Glutamatergic neuron (in vitro differentiated cells): ENCODE measurements at regions not wholly inside any gene's neighbourhood (a gene's known extent, or its start where the extent isn't known, plus 50 kb on each side); places are given as distances from the start of the nearest gene placed in this dataset.
A peak's percentile ranks its signal among the peaks of the same experiment; 100 is the strongest.

ENCODE experiments used
- DNase-seq: peaks from one replicate; pipeline ENCODE4 v3.0.0; 2022
- H3K27ac Mint-ChIP-seq: one replicate; pipeline ENCODE4 v1.8.0; 2020; ENCODE audit warnings: mild to moderate bottlenecking, mixed read lengths, inconsistent platforms; ENCODE audit not compliant: unreplicated experiment
- H3K27me3 Mint-ChIP-seq: one replicate; pipeline ENCODE4 v1.8.0; 2020; ENCODE audit warnings: mild to moderate bottlenecking, moderate library complexity, mixed read lengths, inconsistent platforms; ENCODE audit not compliant: unreplicated experiment
- H3K36me3 Mint-ChIP-seq: one replicate; pipeline ENCODE4 v1.8.0; 2020; ENCODE audit warnings: mild to moderate bottlenecking, mixed read lengths, inconsistent platforms; ENCODE audit not compliant: unreplicated experiment
- H3K4me1 Mint-ChIP-seq: one replicate; pipeline ENCODE4 v1.8.0; 2020; ENCODE audit warnings: mild to moderate bottlenecking, low read depth, mixed read lengths, inconsistent platforms; ENCODE audit not compliant: unreplicated experiment
- H3K4me3 Mint-ChIP-seq: one replicate; pipeline ENCODE4 v1.8.0; 2020; ENCODE audit warnings: mild to moderate bottlenecking, mixed read lengths, inconsistent platforms; ENCODE audit not compliant: unreplicated experiment
- H3K9me3 Mint-ChIP-seq: one replicate; pipeline ENCODE4 v1.8.0; 2020; ENCODE audit warnings: mild to moderate bottlenecking, moderate library complexity, mixed read lengths, inconsistent platforms; ENCODE audit not compliant: unreplicated experiment
- CTCF ChIP-seq: fragments of 200-600 bp; sonication (generic); IDR thresholded peaks from one replicate; pipeline ENCODE4 v1.5.0; 2021; ENCODE audit not compliant: partially characterized antibody, unreplicated experiment

- H3K9me3 Mint-ChIP-seq: no peaks in the 10 kb centered on the region
- DNase-seq: no peak
- H3K36me3 Mint-ChIP-seq: no peaks in the 10 kb centered on the region
- H3K4me3 Mint-ChIP-seq: no peak overlapping the region
- no peak overlapping the region for H3K27ac Mint-ChIP-seq
- no peaks in the 10 kb centered on the region for H3K4me1 Mint-ChIP-seq
- no peak for TF ChIP-seq CTCF
- no peaks in the 10 kb centered on the region for H3K27me3 Mint-ChIP-seq
Measured at GRCh38 chr1:57633056-57633455, 209.2 kb upstream of the DAB1 start.

GRCh38 chr1:57632401-57632800 is 208.5 kb upstream of the DAB1 start:
- no peak for TF ChIP-seq CTCF
- Mint-ChIP-seq H3K4me1 (no peaks in the 10 kb centered on the region), H3K27me3 (no peaks in the 10 kb centered on the region), H3K36me3 (no peaks in the 10 kb centered on the region), H3K27ac (no peak overlapping the region), H3K9me3 (no peaks in the 10 kb centered on the region), H3K4me3 (no peak overlapping the region)
- DNase-seq: no peak

- TF ChIP-seq CTCF: no peak
- H3K9me3 Mint-ChIP-seq: no peaks in the 10 kb centered on the region
- no peaks in the 10 kb centered on the region for H3K36me3 Mint-ChIP-seq
- peaks cover 12% of the 10 kb centered on the region for H3K4me1 Mint-ChIP-seq
- no peak overlapping the region for H3K27ac Mint-ChIP-seq
- DNase-seq: no peak
- H3K27me3 Mint-ChIP-seq: no peaks in the 10 kb centered on the region
- H3K4me3 Mint-ChIP-seq: no peak overlapping the region
Measured at GRCh38 chr1:57627612-57628011, 203.8 kb upstream of the DAB1 start.

- no peak for DNase-seq
- Mint-ChIP-seq H3K4me3 (no peak overlapping the region), H3K27ac (no peak overlapping the region), H3K9me3 (no peaks in the 10 kb centered on the region), H3K36me3 (no peaks in the 10 kb centered on the region), H3K4me1 (peaks cover 12% of the 10 kb centered on the region), H3K27me3 (peaks cover 2% of the 10 kb centered on the region)
- TF ChIP-seq CTCF: no peak
Measured at GRCh38 chr1:57623791-57624538, 200.1 kb upstream of the DAB1 start.

GRCh38 chr1:57623039-57623790 is 199.4 kb upstream of the DAB1 start:
- TF ChIP-seq CTCF: no peak
- H3K27ac Mint-ChIP-seq: no peak overlapping the region

More at GRCh38 chr1:57623039-57623790, 199.4 kb upstream of the DAB1 start:
- no peaks in the 10 kb centered on the region for H3K36me3 Mint-ChIP-seq
- no peak overlapping the region for H3K4me3 Mint-ChIP-seq
- H3K27me3 Mint-ChIP-seq: peaks cover 2% of the 10 kb centered on the region
- H3K9me3 Mint-ChIP-seq: no peaks in the 10 kb centered on the region
- peak; percentile 33 for DNase-seq
- H3K4me1 Mint-ChIP-seq: peaks cover 12% of the 10 kb centered on the region
